ENCODE measurements at regions not wholly inside any gene's neighbourhood (a gene's known extent, or its start where the extent isn't known, plus 50 kb on each side); places are given as distances from the start of the nearest gene placed in this dataset.

DNA sequence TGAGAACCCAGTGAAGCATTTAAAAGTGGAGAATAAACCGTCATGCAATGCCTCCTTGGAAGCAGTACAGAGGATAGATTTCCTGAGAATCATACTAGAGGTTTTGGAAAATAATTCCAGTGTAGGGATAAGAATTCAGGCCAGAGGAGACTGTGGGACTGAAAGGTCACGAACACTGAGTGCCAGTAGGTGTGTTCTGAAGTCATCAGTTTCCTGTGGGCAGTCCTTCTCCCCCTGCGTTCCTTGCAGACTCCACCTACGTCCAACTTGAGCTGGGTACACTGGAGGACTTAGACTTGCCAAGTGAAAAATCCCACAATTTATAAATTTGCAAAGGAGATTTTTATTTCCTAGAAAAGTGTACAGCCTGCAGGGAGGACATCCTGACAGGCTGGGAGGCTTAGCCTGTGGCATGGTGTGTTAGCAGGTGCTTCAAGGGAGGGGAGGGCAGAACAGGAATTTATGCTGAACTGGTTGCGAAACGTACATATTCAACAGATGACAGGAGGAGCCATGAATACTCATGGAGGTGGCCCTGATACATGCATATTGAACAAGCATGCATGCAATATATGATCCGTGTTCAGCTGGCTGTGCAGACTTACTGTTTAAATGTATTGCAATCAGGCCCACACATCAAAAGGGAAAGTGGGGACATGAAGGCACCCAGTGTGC lies 72.9 kb upstream of the POM121L12 start:
- no peak overlapping the region for H3K27ac ChIP-seq (ENCODE audit: low read depth, low read length)
- H2BK5ac ChIP-seq (ENCODE audit: low read depth, low read length): no peak overlapping the region
- no peak overlapping the region for H4K91ac ChIP-seq (replicated peaks; ENCODE audit: insufficient read length, low read length)
- no peak overlapping the region for H2AK5ac ChIP-seq (ENCODE audit: low read depth, low read length)
- no peak overlapping the region for H3K4me2 ChIP-seq (ENCODE audit: insufficient read depth in 1 of 2, low read depth in 2 of 2, low read length in 2 of 2)
- no peak overlapping the region for H3K18ac ChIP-seq (ENCODE audit: extremely low read depth, low read length)
- H2BK120ac ChIP-seq (replicated peaks; ENCODE audit: low read depth, low read length): no peak overlapping the region
- no peak overlapping the region for H3K14ac ChIP-seq (ENCODE audit: insufficient read length)
- H3K79me1 ChIP-seq (ENCODE audit: low read depth, low read length): no peaks in the 10 kb centered on the region
- H2BK20ac ChIP-seq (ENCODE audit: low read length): no peak overlapping the region
- ChIA-PET POLR2A (ENCODE audit: partially characterized antibody) (no interaction called here), CTCF (ENCODE audit: partially characterized antibody) (interaction anchor here (1.9 kb wide), 1 partner anchor 11 kb away, joined by 4 read pairs; no protein-coding TSS in a partner anchor)
- H3K27me3 ChIP-seq (replicated peaks in 1 of 4; ENCODE audit: control insufficient read depth in 3 of 4, extremely low read depth in 1 of 4, insufficient read depth in 3 of 4, low read length in 3 of 4): no peaks in the 10 kb centered on the region
- no peak overlapping the region for H3K4ac ChIP-seq (replicated peaks; ENCODE audit: insufficient read length, low read depth, low read length)
- no peak overlapping the region for H2BK15ac ChIP-seq (ENCODE audit: low read length)
- no peak overlapping the region for H2BK12ac ChIP-seq (ENCODE audit: low read depth, low read length)
- no peak overlapping the region for H3K4me3 ChIP-seq (ENCODE audit: extremely low read depth in 1 of 4, insufficient read depth in 2 of 4, low read depth in 3 of 4, low read length in 4 of 4)
- no peak overlapping the region for H2AFZ ChIP-seq (ENCODE audit: low read length)
- no peak overlapping the region for H3K23ac ChIP-seq (ENCODE audit: insufficient read length)
- no peaks in the 10 kb centered on the region for H3K9me3 ChIP-seq (ENCODE audit: insufficient read depth in 2 of 2, low read depth in 1 of 2, low read length in 1 of 2)
- peaks cover 0 to 7% (median 2%) of the 10 kb centered on the region in 4 experiments; a peak in 4 of 7 replicates for H3K4me1 ChIP-seq (replicated peaks in 1 of 4; ENCODE audit: control insufficient read depth in 3 of 4, insufficient read depth in 4 of 4, low read length in 3 of 4)
- DNase-seq (ENCODE audit: low read depth in 1 of 2, low spot score in 2 of 2) (no peak), FAIRE-seq (no peak)
- H3K79me2 ChIP-seq (ENCODE audit: control insufficient read depth in 1 of 2, insufficient read depth in 2 of 2, low read length in 2 of 2): no peaks in the 10 kb centered on the region
- H3K56ac ChIP-seq (replicated peaks; ENCODE audit: insufficient read length, low read depth, low read length): no peak overlapping the region
- no peaks in the 10 kb centered on the region for H3K36me3 ChIP-seq (ENCODE audit: control insufficient read depth in 2 of 4, insufficient read depth in 4 of 4, low read length in 3 of 4)
- no peak overlapping the region for H4K8ac ChIP-seq (ENCODE audit: extremely low read depth, insufficient read depth, low read length)
- no peak overlapping the region for H4K5ac ChIP-seq (ENCODE audit: insufficient read length, low read depth, low read length)
- no peaks in the 10 kb centered on the region for H4K20me1 ChIP-seq (replicated peaks in 1 of 2; ENCODE audit: control insufficient read depth in 1 of 2, insufficient read depth in 2 of 2, low read length in 2 of 2)
- no peaks in the 10 kb centered on the region for H3K23me2 ChIP-seq (ENCODE audit: low read depth, low read length)
- H3K9ac ChIP-seq (replicated peaks in 1 of 4; ENCODE audit: extremely low read depth in 1 of 4, low read depth in 3 of 4, low read length in 3 of 4): no peak overlapping the region
- 91% methylated on average over 7 of the region's 7 CpGs; no CpG with 5 or more reads in 1 of the 2 experiments for WGBS, 2 experiments (ENCODE audit: extremely low coverage in 1 of 2, insufficient coverage in 1 of 2, insufficient read length in 1 of 2, insufficient replicate concordance in 2 of 2, low coverage in 1 of 2, low lambda C conversion rate in 2 of 2, missing lambda C conversion rate in 1 of 2)
- TF ChIP-seq CTBP2 (IDR thresholded peaks at IDR 0.05; ENCODE audit: borderline replicate concordance, insufficient read depth, insufficient read length, low read length) (no peak), EP300 (IDR thresholded peaks at IDR 0.05; ENCODE audit: borderline replicate concordance in 1 of 2, low read depth in 2 of 2, low read length in 2 of 2) (no peak), KDM1A (IDR thresholded peaks at IDR 0.05; ENCODE audit: borderline replicate concordance, low read length) (no peak), HDAC6 (IDR thresholded peaks at IDR 0.05; ENCODE audit: low read depth, low read length) (no peak), SAP30 (IDR thresholded peaks at IDR 0.05; ENCODE audit: insufficient read depth, insufficient replicate concordance, low read length) (no peak), TCF12 (IDR thresholded peaks at IDR 0.05; ENCODE audit: low read depth, low read length) (no peak), ATF3 (IDR thresholded peaks at IDR 0.05; ENCODE audit: insufficient read depth, low read depth, low read length) (no peak), POLR2A (IDR thresholded peaks at IDR 0.05; ENCODE audit: control extremely low read depth in 1 of 2, low read depth in 2 of 2, low read length in 2 of 2) (no peak), MAX (IDR thresholded peaks at IDR 0.05) (no peak), NANOG (IDR thresholded peaks at IDR 0.05; ENCODE audit: insufficient read depth, low read depth, low read length, poor library complexity, severe bottlenecking) (no peak), CHD2 (IDR thresholded peaks at IDR 0.05; ENCODE audit: low read length) (no peak)
- TF ChIP-seq, protein P1, sequence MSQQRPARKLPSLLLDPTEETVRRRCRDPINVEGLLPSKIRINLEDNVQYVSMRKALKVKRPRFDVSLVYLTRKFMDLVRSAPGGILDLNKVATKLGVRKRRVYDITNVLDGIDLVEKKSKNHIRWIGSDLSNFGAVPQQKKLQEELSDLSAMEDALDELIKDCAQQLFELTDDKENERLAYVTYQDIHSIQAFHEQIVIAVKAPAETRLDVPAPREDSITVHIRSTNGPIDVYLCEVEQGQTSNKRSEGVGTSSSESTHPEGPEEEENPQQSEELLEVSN (IDR thresholded peaks at IDR 0.05): no peak

Measured in H1 (cell line).